H1 (cell line): ENCODE measurements at regions not wholly inside any gene's neighbourhood (a gene's known extent, or its start where the extent isn't known, plus 50 kb on each side); places are given as distances from the start of the nearest gene placed in this dataset.

Experiments used
- BACH1 ChIP-seq: IDR thresholded peaks from 2 replicates; pipeline ENCODE4 v1.6.1; 2012; ENCODE audit warnings: low read length, improper control_type of control experiment
- E2F6 ChIP-seq: IDR thresholded peaks from 2 replicates; pipeline ENCODE4 v1.6.1; 2012; ENCODE audit warnings: inconsistent platforms

GRCh38 chr21:20283836-20284235, 714.4 kb upstream of the NCAM2 start (continued):
- no peak for TF ChIP-seq BACH1
- TF ChIP-seq E2F6, result no peak
- TF ChIP-seq, all 59 proteins: peak for 0
